ENCODE measurements at regions not wholly inside any gene's neighbourhood (a gene's known extent, or its start where the extent isn't known, plus 50 kb on each side); places are given as distances from the start of the nearest gene placed in this dataset.

DNA sequence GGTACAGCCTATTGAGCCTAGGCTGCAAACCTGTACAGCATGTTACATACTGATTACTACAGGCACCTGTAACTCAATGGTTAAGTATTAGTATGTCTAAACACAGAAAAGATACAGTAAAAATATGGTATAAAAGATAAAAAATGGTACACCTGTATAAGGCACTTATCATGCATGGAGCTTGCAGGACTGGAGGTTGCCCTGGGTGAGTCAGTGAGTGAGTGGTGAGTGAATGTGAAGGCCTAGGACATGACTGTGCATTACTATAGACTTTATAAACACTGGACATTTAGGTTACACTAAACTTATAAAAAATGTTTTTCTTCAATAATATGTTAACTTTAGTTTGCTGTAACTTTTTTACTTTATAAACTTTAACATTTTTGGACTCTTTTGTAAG lies 171.3 kb downstream of the SLC28A3 start:
- H3K4me3 ChIP-seq (ENCODE audit: low read depth, low read length) = no peak overlapping the region
- no peak for DNase-seq (ENCODE audit: low read depth)
- TF ChIP-seq, protein P1, sequence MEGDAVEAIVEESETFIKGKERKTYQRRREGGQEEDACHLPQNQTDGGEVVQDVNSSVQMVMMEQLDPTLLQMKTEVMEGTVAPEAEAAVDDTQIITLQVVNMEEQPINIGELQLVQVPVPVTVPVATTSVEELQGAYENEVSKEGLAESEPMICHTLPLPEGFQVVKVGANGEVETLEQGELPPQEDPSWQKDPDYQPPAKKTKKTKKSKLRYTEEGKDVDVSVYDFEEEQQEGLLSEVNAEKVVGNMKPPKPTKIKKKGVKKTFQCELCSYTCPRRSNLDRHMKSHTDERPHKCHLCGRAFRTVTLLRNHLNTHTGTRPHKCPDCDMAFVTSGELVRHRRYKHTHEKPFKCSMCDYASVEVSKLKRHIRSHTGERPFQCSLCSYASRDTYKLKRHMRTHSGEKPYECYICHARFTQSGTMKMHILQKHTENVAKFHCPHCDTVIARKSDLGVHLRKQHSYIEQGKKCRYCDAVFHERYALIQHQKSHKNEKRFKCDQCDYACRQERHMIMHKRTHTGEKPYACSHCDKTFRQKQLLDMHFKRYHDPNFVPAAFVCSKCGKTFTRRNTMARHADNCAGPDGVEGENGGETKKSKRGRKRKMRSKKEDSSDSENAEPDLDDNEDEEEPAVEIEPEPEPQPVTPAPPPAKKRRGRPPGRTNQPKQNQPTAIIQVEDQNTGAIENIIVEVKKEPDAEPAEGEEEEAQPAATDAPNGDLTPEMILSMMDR (IDR thresholded peaks at IDR 0.05; ENCODE audit: insufficient read depth, low read depth, low read length) = no peak

DNA sequence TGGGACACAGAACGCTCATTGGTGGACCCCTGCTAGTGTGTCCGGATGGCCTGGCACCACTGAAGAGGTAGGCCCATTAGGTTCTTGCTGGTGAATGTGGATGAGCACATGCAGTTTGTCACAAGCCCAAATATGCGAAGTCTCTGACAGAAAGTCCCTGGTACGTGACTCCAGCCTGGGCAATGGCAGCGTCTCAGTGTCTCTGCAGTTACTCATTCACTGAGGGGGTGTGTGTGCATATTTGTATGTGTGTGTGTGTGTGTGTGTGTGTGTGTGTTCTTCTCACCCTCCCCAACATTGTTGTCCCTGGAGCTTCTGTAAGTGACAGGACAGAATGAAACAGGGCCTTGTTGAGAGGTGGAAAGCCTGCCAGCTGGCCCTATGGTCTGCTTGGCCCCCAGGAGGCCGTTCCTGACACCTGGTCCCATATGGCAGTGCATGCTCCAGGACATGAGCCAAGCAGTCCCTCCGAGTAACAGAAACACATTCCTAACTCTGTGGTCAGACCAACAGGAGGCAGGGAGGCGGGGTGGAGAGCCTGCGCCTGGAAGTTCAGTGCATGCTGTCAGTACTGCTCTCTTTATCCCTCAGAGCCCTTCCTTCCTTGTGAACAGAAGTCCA lies 169.9 kb downstream of the SLC28A3 start:
- TF ChIP-seq, protein P1 (IDR thresholded peaks at IDR 0.05; ENCODE audit: insufficient read depth, low read depth, low read length) = no peak
- peak; percentile 92 for DNase-seq (ENCODE audit: low read depth)
- H3K4me3 ChIP-seq (ENCODE audit: low read depth, low read length) = no peak overlapping the region

DNA sequence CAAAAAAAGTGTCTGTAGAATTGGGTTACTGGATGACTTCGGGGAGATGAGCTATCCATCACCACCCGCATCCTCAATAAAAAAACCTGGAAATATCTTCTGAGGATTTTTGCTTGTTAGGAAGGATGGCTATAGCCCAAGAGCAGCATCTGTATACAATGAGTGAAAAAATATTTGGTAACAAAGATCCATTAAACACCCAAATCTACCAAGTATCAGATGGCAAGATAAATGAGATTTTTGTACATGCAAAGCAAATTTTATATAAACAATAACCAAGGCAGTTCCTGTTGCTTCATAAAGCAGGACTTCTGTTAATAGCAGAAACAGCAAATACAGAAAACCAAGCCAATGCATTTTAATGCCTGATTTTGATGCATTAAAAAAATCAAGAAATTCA lies 166.6 kb downstream of the SLC28A3 start:
- TF ChIP-seq, protein P1 (IDR thresholded peaks at IDR 0.05; ENCODE audit: insufficient read depth, low read depth, low read length) = no peak
- H3K4me3 ChIP-seq (ENCODE audit: low read depth, low read length) = no peak overlapping the region
- DNase-seq (ENCODE audit: low read depth) = no peak

DNA sequence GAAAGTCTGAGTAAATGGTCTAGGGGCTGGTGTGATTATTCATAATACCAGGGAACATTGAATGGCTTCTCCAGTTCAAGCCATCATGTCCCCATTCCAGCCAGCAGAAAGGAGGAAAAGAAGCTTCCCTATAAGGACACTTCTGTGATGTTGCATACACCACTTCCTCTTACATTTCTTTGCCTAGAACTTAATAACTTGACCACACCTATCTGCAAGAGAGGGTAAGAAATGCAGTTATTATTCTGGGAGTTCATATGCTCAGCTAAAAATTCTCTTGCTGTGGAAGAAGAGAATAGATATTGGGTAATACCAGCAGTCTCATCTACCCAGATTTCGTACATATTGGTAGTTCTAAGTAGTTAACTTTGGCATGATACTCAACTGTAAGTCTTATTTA lies 166.1 kb downstream of the SLC28A3 start:
- TF ChIP-seq, protein P1 (IDR thresholded peaks at IDR 0.05; ENCODE audit: insufficient read depth, low read depth, low read length) = no peak
- no peak overlapping the region for H3K4me3 ChIP-seq (ENCODE audit: low read depth, low read length)
- no peak for DNase-seq (ENCODE audit: low read depth)

DNA sequence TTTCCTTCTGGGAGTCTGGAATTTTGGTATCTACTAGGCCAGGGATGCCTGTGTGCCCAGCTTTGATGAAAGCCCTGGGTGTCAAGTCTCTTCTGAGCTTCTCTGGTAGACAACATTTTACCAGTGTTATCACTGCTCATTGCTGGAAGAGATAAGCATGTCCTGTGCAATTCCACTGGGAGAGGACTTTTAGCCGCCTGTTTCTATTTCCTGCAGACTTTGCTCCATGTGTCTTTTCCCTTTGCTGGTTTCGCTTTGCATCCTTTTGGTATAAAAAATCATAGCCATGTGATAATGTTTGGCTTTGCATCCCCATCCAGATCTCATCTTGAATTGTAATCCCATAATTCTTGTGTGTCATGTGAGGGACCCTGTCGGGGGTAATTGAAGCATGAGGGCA lies 163.2 kb downstream of the SLC28A3 start:
- no peak overlapping the region for H3K4me3 ChIP-seq (ENCODE audit: low read depth, low read length)
- DNase-seq (ENCODE audit: low read depth) = no peak
- TF ChIP-seq, protein P1 (IDR thresholded peaks at IDR 0.05; ENCODE audit: insufficient read depth, low read depth, low read length) = no peak

DNA sequence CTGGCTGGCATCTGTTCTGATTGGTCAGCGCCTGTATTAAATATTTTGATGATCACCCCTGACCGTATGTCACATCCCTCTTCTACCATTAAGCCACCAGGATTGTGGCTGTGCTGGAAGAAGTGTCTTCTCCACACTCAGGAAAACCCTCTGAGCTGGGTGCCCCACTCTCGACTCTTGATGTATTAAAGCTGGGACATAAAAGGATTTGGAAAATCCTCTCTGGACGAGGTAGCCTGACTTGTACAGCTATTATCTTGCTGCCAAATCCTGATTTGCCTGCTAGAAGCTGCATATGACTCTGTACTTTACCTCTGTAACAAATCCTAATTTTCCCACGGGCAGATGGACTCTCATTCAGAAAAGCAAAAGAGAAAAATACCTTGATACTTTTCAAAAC lies 161.0 kb downstream of the SLC28A3 start:
- no peak overlapping the region for H3K4me3 ChIP-seq (ENCODE audit: low read depth, low read length)
- no peak for DNase-seq (ENCODE audit: low read depth)
- TF ChIP-seq, protein P1 (IDR thresholded peaks at IDR 0.05; ENCODE audit: insufficient read depth, low read depth, low read length) = no peak

DNA sequence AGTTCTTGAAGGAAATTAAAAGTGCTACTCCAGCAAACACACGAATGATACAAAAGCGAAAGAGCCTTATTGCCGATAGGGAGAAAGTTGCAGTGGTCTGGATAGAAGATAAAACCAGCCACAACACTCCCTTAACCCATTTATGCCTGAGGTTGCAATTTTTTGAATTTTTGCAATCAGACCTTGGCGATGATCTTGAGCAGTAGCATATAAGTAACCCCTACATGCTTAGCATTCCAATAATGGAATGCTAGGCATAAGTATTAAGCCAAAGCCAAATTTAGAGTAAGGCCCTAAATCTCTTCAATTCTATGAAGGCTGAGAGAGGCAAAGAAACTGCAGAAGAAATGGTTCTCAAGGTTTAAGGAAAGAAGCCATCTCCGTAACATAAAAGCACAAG lies 153.5 kb downstream of the SLC28A3 start:
- DNase-seq (ENCODE audit: low read depth) = no peak
- TF ChIP-seq, protein P1 (IDR thresholded peaks at IDR 0.05; ENCODE audit: insufficient read depth, low read depth, low read length) = no peak
- no peak overlapping the region for H3K4me3 ChIP-seq (ENCODE audit: low read depth, low read length)
